Mesothelial cell of epicardium (in vitro differentiated cells): ENCODE measurements at regions not wholly inside any gene's neighbourhood (a gene's known extent, or its start where the extent isn't known, plus 50 kb on each side); places are given as distances from the start of the nearest gene placed in this dataset.

Experiments
- DNase-seq, 2 experiments: peaks; one replicate each; pipeline ENCODE4 v3.0.0; 2021; ENCODE audit warnings: low spot score in 2 of 2; ENCODE audit not compliant: unreplicated experiment in 2 of 2
- H3K27ac Mint-ChIP-seq: 2 replicates; pipeline ENCODE4 v1.8.0; 2021; ENCODE audit warnings: mixed read lengths
- H3K27me3 Mint-ChIP-seq: 2 replicates; pipeline ENCODE4 v1.8.0; 2021; ENCODE audit warnings: low read depth, mixed read lengths
- H3K36me3 Mint-ChIP-seq: 2 replicates; pipeline ENCODE4 v1.8.0; 2021; ENCODE audit warnings: mixed read lengths
- H3K4me1 Mint-ChIP-seq: 2 replicates; pipeline ENCODE4 v1.8.0; 2021; ENCODE audit warnings: mixed read lengths
- H3K4me3 Mint-ChIP-seq: 2 replicates; pipeline ENCODE4 v1.8.0; 2021; ENCODE audit warnings: mild to moderate bottlenecking, moderate library complexity, mixed read lengths
- H3K9me3 Mint-ChIP-seq: 2 replicates; pipeline ENCODE4 v1.8.0; 2021; ENCODE audit warnings: mixed read lengths
- CTCF ChIP-seq: fragments of 200-600 bp; sonication (generic); IDR thresholded peaks from one replicate; pipeline ENCODE4 v1.5.0; 2021; ENCODE audit warnings: antibody characterized with exemption; ENCODE audit not compliant: unreplicated experiment

GRCh38 chr12:98221243-98221808 lies 294.1 kb upstream of the TMPO start:
- Mint-ChIP-seq H3K36me3 (no peaks in the 10 kb centered on the region), H3K27ac (no peak overlapping the region), H3K4me3 (no peak overlapping the region), H3K4me1 (peaks cover 4% of the 10 kb centered on the region), H3K27me3 (peaks cover 35% of the 10 kb centered on the region), H3K9me3 (no peaks in the 10 kb centered on the region)
- DNase-seq = no peak
- no peak for TF ChIP-seq CTCF

- H3K9me3 Mint-ChIP-seq = no peaks in the 10 kb centered on the region
- no peaks in the 10 kb centered on the region for H3K36me3 Mint-ChIP-seq
- no peak overlapping the region for H3K4me3 Mint-ChIP-seq
- H3K27ac Mint-ChIP-seq = no peak overlapping the region
- H3K27me3 Mint-ChIP-seq = peaks cover 31% of the 10 kb centered on the region
- TF ChIP-seq CTCF = no peak
- no peak for DNase-seq
- H3K4me1 Mint-ChIP-seq = peaks cover 4% of the 10 kb centered on the region
These were observed 293.3 kb upstream of the TMPO start for GRCh38 chr12:98222135-98222534.

- peaks cover 20% of the 10 kb centered on the region for H3K27me3 Mint-ChIP-seq
- H3K9me3 Mint-ChIP-seq = no peaks in the 10 kb centered on the region
- no peak for DNase-seq
- H3K4me3 Mint-ChIP-seq = no peak overlapping the region
- no peak overlapping the region for H3K27ac Mint-ChIP-seq
- H3K4me1 Mint-ChIP-seq = peaks cover 4% of the 10 kb centered on the region
- TF ChIP-seq CTCF = no peak
- H3K36me3 Mint-ChIP-seq = no peaks in the 10 kb centered on the region
These were observed 290.7 kb upstream of the TMPO start for GRCh38 chr12:98224584-98225221.

- H3K27me3 Mint-ChIP-seq = peaks cover 11% of the 10 kb centered on the region
- peaks cover 4% of the 10 kb centered on the region for H3K4me1 Mint-ChIP-seq
- TF ChIP-seq CTCF = no peak
- no peak overlapping the region for H3K4me3 Mint-ChIP-seq
- H3K36me3 Mint-ChIP-seq = no peaks in the 10 kb centered on the region
- H3K9me3 Mint-ChIP-seq = no peaks in the 10 kb centered on the region
- no peak overlapping the region for H3K27ac Mint-ChIP-seq
- no peak for DNase-seq
These were observed 288.2 kb upstream of the TMPO start for GRCh38 chr12:98227162-98227561.

GRCh38 chr12:98228683-98229539 lies 286.5 kb upstream of the TMPO start:
- no peak for DNase-seq
- peaks cover 4% of the 10 kb centered on the region for H3K27me3 Mint-ChIP-seq
- TF ChIP-seq CTCF = no peak
- H3K27ac Mint-ChIP-seq = no peak overlapping the region
- H3K4me1 Mint-ChIP-seq = peaks cover 4% of the 10 kb centered on the region
- H3K36me3 Mint-ChIP-seq = no peaks in the 10 kb centered on the region
- H3K9me3 Mint-ChIP-seq = no peaks in the 10 kb centered on the region
- H3K4me3 Mint-ChIP-seq = no peak overlapping the region
